ENCODE measurements at regions not wholly inside any gene's neighbourhood (a gene's known extent, or its start where the extent isn't known, plus 50 kb on each side); places are given as distances from the start of the nearest gene placed in this dataset.

- intact Hi-C loops (cut with DNase I): no loop called here
- 65 to 71% methylated on average over 2 of the region's 2 CpGs for WGBS, 2 donors
Observed at GRCh38 chr10:20709708-20710107, 187.4 kb downstream of the NEBL start.

DNA sequence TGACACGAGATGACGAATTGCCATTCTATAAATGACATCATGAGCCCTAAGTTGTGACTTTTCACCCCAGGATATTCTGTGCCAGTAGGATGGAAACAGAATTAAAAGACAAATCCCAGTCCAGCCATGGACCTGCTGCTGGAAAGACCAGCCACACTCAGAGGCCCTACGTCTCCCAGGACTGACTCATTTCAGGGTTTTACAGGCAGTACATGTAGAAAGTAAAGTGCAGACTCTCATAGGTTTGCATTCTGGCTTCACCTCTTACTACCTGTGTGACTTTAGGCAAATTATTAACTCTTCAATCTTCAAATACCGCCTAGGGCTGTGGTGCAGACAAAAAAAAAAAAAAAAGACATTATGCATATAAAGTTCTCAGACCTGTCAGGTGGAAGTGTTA lies 188.8 kb downstream of the NEBL start:
- Histone ChIP-seq H3K36me3 (replicated peaks in 1 of 2; ENCODE audit: insufficient read depth in 1 of 2, low read depth in 2 of 2) (no peaks in the 10 kb centered on the region), H3K27me3 (no peaks in the 10 kb centered on the region), H3K4me1 (peaks cover 3% of the 10 kb centered on the region), H3K9me3 (no peaks in the 10 kb centered on the region), H3K27ac (no peak overlapping the region), H3K4me3 (no peak overlapping the region)
- no peak for TF ChIP-seq POLR2A (IDR thresholded peaks at IDR 0.05)
- TF ChIP-seq, protein P1, sequence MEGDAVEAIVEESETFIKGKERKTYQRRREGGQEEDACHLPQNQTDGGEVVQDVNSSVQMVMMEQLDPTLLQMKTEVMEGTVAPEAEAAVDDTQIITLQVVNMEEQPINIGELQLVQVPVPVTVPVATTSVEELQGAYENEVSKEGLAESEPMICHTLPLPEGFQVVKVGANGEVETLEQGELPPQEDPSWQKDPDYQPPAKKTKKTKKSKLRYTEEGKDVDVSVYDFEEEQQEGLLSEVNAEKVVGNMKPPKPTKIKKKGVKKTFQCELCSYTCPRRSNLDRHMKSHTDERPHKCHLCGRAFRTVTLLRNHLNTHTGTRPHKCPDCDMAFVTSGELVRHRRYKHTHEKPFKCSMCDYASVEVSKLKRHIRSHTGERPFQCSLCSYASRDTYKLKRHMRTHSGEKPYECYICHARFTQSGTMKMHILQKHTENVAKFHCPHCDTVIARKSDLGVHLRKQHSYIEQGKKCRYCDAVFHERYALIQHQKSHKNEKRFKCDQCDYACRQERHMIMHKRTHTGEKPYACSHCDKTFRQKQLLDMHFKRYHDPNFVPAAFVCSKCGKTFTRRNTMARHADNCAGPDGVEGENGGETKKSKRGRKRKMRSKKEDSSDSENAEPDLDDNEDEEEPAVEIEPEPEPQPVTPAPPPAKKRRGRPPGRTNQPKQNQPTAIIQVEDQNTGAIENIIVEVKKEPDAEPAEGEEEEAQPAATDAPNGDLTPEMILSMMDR (IDR thresholded peaks at IDR 0.05): no peak
- DNase-seq: no peak
- intact Hi-C loops (cut with DNase I): no loop called here
- 44 to 54% methylated on average over 4 of the region's 4 CpGs for WGBS, 2 donors
- ATAC-seq: no peak

More at GRCh38 chr10:20709708-20710107, 187.4 kb downstream of the NEBL start:
- ATAC-seq (no peak), DNase-seq (no peak)
- no peaks in the 10 kb centered on the region for H3K27me3 ChIP-seq
- H3K36me3 ChIP-seq (replicated peaks in 1 of 2; ENCODE audit: insufficient read depth in 1 of 2, low read depth in 2 of 2): no peaks in the 10 kb centered on the region
- TF ChIP-seq, protein P1 (IDR thresholded peaks at IDR 0.05): no peak
- no peak for TF ChIP-seq POLR2A (IDR thresholded peaks at IDR 0.05)
- no peaks in the 10 kb centered on the region for H3K9me3 ChIP-seq
- peaks cover 3% of the 10 kb centered on the region for H3K4me1 ChIP-seq
- H3K27ac ChIP-seq: no peak overlapping the region
- no peak overlapping the region for H3K4me3 ChIP-seq

DNA sequence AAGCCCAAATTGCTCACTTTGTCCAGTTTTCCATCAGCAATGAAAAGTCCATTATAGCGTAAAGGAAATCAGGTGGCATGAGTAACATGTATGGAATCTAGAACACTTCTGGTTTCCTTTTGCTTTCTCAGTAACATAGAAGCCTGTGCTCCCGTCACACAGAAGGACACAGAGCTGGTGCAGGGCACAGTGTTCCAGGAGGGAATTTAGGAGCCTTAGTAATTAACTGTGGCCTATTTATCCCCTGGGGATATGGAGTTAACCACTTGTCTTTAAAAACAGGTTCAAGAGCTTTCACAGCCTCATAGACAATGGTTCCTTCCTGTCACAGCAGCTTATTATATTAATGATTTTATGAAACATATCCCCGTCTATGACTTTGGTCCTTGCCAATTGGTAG lies 189.9 kb downstream of the NEBL start:
- H3K9me3 ChIP-seq: no peaks in the 10 kb centered on the region
- H3K27ac ChIP-seq: no peak overlapping the region
- H3K4me3 ChIP-seq: no peak overlapping the region
- intact Hi-C loops (cut with DNase I): no loop called here
- DNase-seq (no peak), ATAC-seq (no peak)
- no peaks in the 10 kb centered on the region for H3K27me3 ChIP-seq
- TF ChIP-seq POLR2A (IDR thresholded peaks at IDR 0.05): no peak
- TF ChIP-seq, protein P1 (IDR thresholded peaks at IDR 0.05): no peak
- no peaks in the 10 kb centered on the region for H3K36me3 ChIP-seq (replicated peaks in 1 of 2; ENCODE audit: insufficient read depth in 1 of 2, low read depth in 2 of 2)
- WGBS, 2 donors: 70 to 92% methylated on average over 3 of the region's 3 CpGs
- no peaks in the 10 kb centered on the region for H3K4me1 ChIP-seq

DNA sequence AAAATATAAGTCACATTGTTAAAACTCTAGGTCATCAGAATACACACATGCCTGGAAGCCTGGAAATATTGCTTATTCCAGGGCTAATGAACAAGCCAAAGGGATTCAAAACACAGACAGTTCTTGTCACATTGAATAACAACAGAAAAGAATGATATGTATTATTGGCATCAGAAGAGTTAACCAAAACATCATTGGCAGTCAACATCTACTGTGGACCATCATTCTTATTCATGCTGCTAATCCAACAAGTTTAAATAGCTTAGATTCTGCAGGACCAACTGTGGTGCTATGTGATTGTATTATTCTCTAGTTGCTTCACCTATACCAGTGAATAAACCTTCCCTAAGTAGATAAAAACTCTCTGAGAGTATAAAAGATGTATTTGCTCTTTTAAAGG lies 198.3 kb downstream of the NEBL start:
- Histone ChIP-seq H3K4me3 (no peak overlapping the region), H3K36me3 (replicated peaks in 1 of 2; ENCODE audit: insufficient read depth in 1 of 2, low read depth in 2 of 2) (no peaks in the 10 kb centered on the region), H3K4me1 (no peaks in the 10 kb centered on the region), H3K27ac (no peak overlapping the region), H3K9me3 (no peaks in the 10 kb centered on the region), H3K27me3 (no peaks in the 10 kb centered on the region)
- intact Hi-C loops (cut with DNase I): no loop called here
- no peak for DNase-seq
- ATAC-seq: no peak
- TF ChIP-seq POLR2A (IDR thresholded peaks at IDR 0.05): no peak
- TF ChIP-seq, protein P1 (IDR thresholded peaks at IDR 0.05): no peak

DNA sequence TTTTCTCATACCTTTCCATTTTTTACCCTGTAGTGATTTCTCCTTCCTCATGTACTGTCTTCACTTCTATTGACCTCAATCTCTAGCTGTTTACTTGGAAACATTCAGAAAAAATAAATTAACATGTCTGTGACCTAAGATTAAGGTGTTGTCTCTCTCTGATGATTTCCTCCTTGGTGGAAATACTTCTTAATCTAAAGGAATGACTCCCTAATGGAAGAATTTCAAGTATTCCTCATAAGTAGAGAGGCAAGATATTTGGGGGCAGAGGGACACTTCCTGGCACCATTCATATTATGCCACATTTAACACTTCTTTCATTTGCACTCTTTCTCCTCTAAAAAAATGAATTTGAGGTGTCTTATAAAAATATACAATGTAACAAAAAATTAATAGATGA lies 202.8 kb downstream of the NEBL start:
- TF ChIP-seq, protein P1 (IDR thresholded peaks at IDR 0.05): no peak
- TF ChIP-seq POLR2A (IDR thresholded peaks at IDR 0.05): no peak
- intact Hi-C loops (cut with DNase I): no loop called here
- no peak for DNase-seq
- Histone ChIP-seq H3K9me3 (no peaks in the 10 kb centered on the region), H3K36me3 (replicated peaks in 1 of 2; ENCODE audit: insufficient read depth in 1 of 2, low read depth in 2 of 2) (no peaks in the 10 kb centered on the region), H3K27me3 (no peaks in the 10 kb centered on the region), H3K4me3 (no peak overlapping the region), H3K27ac (no peak overlapping the region), H3K4me1 (no peaks in the 10 kb centered on the region)
- no peak for ATAC-seq

Data from body of pancreas (tissue), 4 donors.